HFFc6 (cell line): ENCODE measurements at regions not wholly inside any gene's neighbourhood (a gene's known extent, or its start where the extent isn't known, plus 50 kb on each side); places are given as distances from the start of the nearest gene placed in this dataset.

Experiments used
- DNase-seq: peaks from one replicate; pipeline ENCODE4 v3.0.0-alpha.2; 2018
- H3K27ac Mint-ChIP-seq: 2 replicates; pipeline ENCODE4 v1.8.0; 2020; ENCODE audit warnings: mild to moderate bottlenecking, mixed read lengths
- H3K27me3 Mint-ChIP-seq: 2 replicates; pipeline ENCODE4 v1.8.0; 2021; ENCODE audit warnings: mild to moderate bottlenecking, moderate library complexity, mixed read lengths; ENCODE audit not compliant: insufficient read depth
- H3K36me3 Mint-ChIP-seq: 2 replicates; pipeline ENCODE4 v1.8.0; 2021; ENCODE audit warnings: low read depth, mixed read lengths
- H3K4me1 Mint-ChIP-seq: 2 replicates; pipeline ENCODE4 v1.8.0; 2020; ENCODE audit warnings: low read depth, mixed read lengths
- H3K4me3 Mint-ChIP-seq: 2 replicates; pipeline ENCODE4 v1.8.0; 2020; ENCODE audit warnings: mild to moderate bottlenecking, moderate library complexity, mixed read lengths
- H3K9me3 Mint-ChIP-seq: 2 replicates; pipeline ENCODE4 v1.8.0; 2020; ENCODE audit warnings: mild to moderate bottlenecking, mixed read lengths
- TF ChIP-seq, protein P1 (sequence below): fragments of 200-600 bp; sonication (generic); IDR thresholded peaks from 2 replicates; pipeline ENCODE4 v1.5.0; 2021; ENCODE audit warnings: antibody characterized with exemption, mild to moderate bottlenecking

DNA sequence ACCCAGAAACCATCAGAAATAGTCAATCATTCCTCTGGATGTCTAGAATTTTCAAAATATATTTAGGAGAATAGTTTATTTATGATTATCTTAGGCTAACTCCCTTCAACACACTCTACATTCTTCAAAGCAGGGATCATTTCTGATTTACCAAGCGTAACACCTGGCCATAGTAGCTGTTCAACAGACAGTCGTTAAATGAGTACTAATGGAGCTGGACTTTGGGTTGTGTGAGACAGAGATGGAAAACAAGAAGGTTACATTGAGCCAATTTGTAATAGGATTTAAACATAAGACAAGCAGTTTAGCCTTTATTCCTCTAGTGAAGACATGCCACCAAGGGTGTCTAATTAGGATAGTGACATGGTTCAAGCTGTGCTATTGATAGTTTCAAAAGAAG is 129.2 kb upstream of the ANO3 start:
- Mint-ChIP-seq H3K27ac (no peak overlapping the region), H3K4me1 (peaks cover 34% of the 10 kb centered on the region), H3K27me3 (no peaks in the 10 kb centered on the region), H3K36me3 (no peaks in the 10 kb centered on the region), H3K4me3 (no peak overlapping the region), H3K9me3 (no peaks in the 10 kb centered on the region)
- TF ChIP-seq, protein P1, sequence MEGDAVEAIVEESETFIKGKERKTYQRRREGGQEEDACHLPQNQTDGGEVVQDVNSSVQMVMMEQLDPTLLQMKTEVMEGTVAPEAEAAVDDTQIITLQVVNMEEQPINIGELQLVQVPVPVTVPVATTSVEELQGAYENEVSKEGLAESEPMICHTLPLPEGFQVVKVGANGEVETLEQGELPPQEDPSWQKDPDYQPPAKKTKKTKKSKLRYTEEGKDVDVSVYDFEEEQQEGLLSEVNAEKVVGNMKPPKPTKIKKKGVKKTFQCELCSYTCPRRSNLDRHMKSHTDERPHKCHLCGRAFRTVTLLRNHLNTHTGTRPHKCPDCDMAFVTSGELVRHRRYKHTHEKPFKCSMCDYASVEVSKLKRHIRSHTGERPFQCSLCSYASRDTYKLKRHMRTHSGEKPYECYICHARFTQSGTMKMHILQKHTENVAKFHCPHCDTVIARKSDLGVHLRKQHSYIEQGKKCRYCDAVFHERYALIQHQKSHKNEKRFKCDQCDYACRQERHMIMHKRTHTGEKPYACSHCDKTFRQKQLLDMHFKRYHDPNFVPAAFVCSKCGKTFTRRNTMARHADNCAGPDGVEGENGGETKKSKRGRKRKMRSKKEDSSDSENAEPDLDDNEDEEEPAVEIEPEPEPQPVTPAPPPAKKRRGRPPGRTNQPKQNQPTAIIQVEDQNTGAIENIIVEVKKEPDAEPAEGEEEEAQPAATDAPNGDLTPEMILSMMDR = no peak
- no peak for DNase-seq

DNA sequence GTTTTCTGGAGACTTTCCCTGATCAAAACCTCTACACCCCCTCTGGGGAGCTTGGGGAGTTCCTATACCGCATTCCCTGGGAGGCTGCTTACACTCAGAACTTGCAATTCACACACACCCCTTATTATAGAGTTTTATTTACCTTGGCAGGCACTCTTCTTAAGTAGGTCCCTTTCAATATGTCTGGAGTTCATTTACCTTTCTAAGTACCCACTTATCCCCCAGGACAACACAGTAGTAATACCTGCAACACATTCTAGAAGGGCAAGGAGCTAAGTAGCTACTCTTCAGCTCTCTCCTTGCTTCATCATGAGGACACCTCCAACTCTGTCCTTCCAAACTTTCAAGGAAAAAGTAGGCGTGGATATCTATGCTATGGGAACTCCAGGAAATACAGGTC is 127.8 kb upstream of the ANO3 start:
- H3K4me3 Mint-ChIP-seq = no peak overlapping the region
- TF ChIP-seq, protein P1 = no peak
- no peaks in the 10 kb centered on the region for H3K27me3 Mint-ChIP-seq
- H3K4me1 Mint-ChIP-seq = peaks cover 28% of the 10 kb centered on the region
- H3K36me3 Mint-ChIP-seq = no peaks in the 10 kb centered on the region
- no peaks in the 10 kb centered on the region for H3K9me3 Mint-ChIP-seq
- H3K27ac Mint-ChIP-seq = no peak overlapping the region
- DNase-seq = no peak

DNA sequence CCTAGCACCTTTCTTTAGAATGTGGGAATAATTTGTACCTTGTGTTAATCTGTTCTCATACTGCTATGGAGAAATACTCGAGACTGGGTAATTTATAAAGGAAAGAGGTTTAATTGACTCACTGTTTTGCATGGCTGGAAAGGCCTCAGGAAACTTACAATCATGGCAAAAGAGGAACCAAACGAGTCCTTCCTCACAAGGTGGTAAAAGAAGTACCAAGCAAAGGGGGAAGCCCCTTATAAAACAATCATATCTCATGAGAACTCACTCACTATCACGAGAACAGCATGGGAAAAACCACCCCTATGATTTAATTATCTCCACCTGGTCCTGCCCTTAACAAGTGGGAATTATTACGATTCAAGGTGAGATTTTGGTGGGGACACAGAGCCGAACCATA is 127.1 kb upstream of the ANO3 start:
- no peak overlapping the region for H3K27ac Mint-ChIP-seq
- no peaks in the 10 kb centered on the region for H3K9me3 Mint-ChIP-seq
- no peaks in the 10 kb centered on the region for H3K36me3 Mint-ChIP-seq
- H3K4me3 Mint-ChIP-seq = no peak overlapping the region
- no peak for DNase-seq
- TF ChIP-seq, protein P1 = no peak
- H3K27me3 Mint-ChIP-seq = no peaks in the 10 kb centered on the region
- peaks cover 20% of the 10 kb centered on the region for H3K4me1 Mint-ChIP-seq

DNA sequence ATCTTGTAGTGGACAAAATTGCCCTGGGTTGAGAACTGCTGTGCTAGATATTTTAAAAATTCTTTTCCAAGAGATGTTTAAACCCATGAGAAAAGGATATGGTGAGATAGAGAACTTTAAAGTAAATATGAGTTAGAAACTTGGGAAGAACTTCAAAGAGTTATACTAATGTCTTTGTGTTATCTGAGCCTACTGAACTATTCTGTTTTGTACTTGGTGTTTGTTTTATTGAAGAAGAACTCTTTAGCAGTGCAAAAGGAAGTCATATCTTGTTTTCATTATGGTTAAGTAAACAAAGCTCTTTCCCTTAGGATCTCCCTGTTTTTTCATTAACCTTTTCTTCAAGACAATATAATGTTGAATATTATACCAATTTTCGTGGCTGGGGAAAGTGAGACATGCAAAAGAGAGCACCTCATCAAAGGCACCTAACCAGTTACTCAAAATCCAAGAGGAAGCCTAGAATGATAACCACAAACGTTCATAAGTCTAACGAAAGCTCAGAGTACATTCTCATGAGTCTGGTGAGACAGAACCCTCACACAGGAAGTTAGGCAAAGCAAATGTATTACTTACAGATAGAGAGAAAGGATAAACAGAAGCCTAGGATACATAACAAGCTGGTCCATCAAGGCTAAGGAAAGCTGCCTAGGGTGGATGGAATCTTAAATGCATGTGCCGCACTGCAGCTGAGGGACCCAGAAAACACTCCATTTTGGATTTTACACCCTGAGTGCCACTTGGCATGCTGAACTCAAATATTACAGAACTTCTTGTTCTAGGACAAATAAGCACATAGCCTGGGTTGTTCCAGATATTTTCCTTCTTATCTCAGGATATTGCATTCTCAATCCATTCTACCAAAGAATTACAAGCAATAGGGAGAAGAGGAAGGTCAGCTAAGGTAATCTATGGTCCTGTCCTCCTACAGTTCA is 112.5 kb upstream of the ANO3 start:
- no peak overlapping the region for H3K27ac Mint-ChIP-seq
- no peak for DNase-seq
- peaks cover 3% of the 10 kb centered on the region for H3K27me3 Mint-ChIP-seq
- H3K9me3 Mint-ChIP-seq = no peaks in the 10 kb centered on the region; the same call in 1 of the 2 replicates
- H3K36me3 Mint-ChIP-seq = no peaks in the 10 kb centered on the region
- no peaks in the 10 kb centered on the region for H3K4me1 Mint-ChIP-seq
- H3K4me3 Mint-ChIP-seq = no peak overlapping the region
- TF ChIP-seq, protein P1 = no peak

DNA sequence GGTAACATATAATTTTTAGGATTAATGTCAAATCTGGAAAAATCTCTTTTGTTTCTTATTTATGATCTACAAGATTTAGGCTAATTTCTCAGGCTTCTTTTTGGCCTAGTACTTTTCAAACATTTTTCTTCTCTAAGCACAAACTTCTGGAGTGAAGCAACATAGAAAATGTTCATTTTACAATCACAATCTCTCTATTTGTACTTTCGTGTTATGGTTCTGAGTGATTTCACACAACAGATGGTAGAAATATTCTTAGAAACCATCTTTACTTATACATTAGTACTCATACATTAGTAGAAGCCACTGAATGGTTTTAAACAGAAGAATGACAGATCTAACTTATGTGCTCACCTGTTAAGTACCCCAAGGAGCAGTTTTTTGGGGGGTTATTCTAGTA is 106.3 kb upstream of the ANO3 start:
- no peaks in the 10 kb centered on the region for H3K36me3 Mint-ChIP-seq
- H3K4me3 Mint-ChIP-seq = no peak overlapping the region
- peaks cover 40% of the 10 kb centered on the region for H3K4me1 Mint-ChIP-seq
- DNase-seq = no peak
- H3K27ac Mint-ChIP-seq = no peak overlapping the region
- H3K9me3 Mint-ChIP-seq = no peaks in the 10 kb centered on the region
- H3K27me3 Mint-ChIP-seq = peaks cover 1% of the 10 kb centered on the region; the same call in 1 of the 2 replicates
- TF ChIP-seq, protein P1 = no peak
